GM12875 (cell line): ENCODE measurements at regions not wholly inside any gene's neighbourhood (a gene's known extent, or its start where the extent isn't known, plus 50 kb on each side); places are given as distances from the start of the nearest gene placed in this dataset.

Source experiments
- H3K4me3 ChIP-seq: one replicate; pipeline ENCODE4 v1.5.1; 2011; ENCODE audit warnings: low read depth, low read length, control low read depth
- CTCF ChIP-seq: IDR thresholded peaks from 2 replicates; pipeline ENCODE4 v1.5.1; 2011; ENCODE audit warnings: low read depth, mild to moderate bottlenecking, control low read depth, inconsistent platforms, low read length, moderate library complexity, borderline replicate concordance; ENCODE audit not compliant: insufficient read depth

- no peak for TF ChIP-seq CTCF
- H3K4me3 ChIP-seq: no peak overlapping the region
Observed at GRCh38 chr11:38683484-38683883, 2085.4 kb upstream of the RAG2 start.

DNA sequence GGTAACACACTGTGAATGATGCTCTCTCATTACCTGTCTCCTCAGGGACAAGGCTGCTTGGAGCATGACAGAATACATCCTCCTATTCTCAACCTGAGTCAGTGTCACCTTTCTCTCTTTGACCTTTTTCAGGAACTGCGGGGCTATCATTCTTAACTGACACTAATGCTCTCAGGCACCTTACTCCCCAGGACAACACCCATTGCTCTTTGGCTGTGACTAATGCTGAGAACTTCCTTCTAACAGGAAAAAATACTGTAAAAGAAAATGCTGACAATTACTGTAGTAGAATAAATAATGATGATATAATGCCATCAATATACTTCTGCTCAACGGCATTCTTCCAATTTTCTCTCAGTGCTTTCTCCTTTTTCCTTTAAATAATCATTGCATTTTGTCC is 2082.7 kb upstream of the RAG2 start:
- TF ChIP-seq CTCF: no peak

GRCh38 chr11:38680166-38680565 is 2082.1 kb upstream of the RAG2 start:
- no peak for TF ChIP-seq CTCF
- no peak overlapping the region for H3K4me3 ChIP-seq

More for the DNA sequence above, 2082.7 kb upstream of the RAG2 start:
- no peak overlapping the region for H3K4me3 ChIP-seq

DNA sequence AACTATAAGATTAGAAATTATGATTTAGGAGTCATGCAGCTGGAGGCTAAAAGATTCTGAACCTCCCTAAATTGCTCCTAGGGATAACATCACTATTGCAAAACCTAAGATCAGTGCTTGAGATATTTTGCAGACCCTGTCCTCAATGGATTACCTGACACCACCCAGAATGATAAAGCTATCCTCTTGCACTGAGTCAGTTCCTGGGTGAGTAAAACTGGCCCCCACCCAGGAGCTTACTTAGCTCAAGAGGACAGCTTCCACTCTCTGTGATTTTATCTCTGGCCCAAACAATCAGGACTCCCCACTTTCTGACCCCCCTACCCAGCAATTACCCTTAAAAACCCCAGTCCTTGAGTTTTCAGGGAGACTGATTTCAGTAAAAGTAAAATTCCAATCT is 2074.4 kb upstream of the RAG2 start:
- TF ChIP-seq CTCF: no peak
- no peak overlapping the region for H3K4me3 ChIP-seq

DNA sequence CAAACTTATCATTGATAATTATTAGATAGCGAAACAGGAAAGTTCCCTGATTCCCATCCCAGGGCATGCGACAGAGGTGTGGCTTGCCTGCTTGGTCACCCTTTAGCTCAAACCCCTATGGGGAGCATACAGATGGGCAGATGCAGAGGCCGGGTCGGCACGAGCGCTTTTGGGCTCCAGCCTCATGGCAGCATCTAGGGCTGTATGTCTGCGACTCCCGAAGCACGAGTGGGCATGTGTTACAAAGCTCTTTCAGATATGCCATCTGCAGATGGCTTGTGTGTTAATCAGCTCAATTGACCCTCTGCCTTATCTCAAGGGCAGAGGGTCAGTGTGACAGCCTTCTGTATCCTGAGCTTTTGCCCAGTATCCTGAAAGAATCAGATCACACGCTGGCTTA is 2069.3 kb upstream of the RAG2 start:
- H3K4me3 ChIP-seq: no peak overlapping the region
- no peak for TF ChIP-seq CTCF

GRCh38 chr11:38648604-38649003 is 2050.6 kb upstream of the RAG2 start:
- no peak overlapping the region for H3K4me3 ChIP-seq
- no peak for TF ChIP-seq CTCF

- H3K4me3 ChIP-seq: no peak overlapping the region
- no peak for TF ChIP-seq CTCF
Observed at GRCh38 chr11:38646382-38646781, 2048.3 kb upstream of the RAG2 start.
